ENCODE measurements at regions not wholly inside any gene's neighbourhood (a gene's known extent, or its start where the extent isn't known, plus 50 kb on each side); places are given as distances from the start of the nearest gene placed in this dataset.
"Not testable (repeated sequence)": the region's sequence is repeated elsewhere in the genome, so short reads cannot be mapped to it uniquely, and the experiment has no call there.

- no peak for DNase-seq
Observed at GRCh38 chr6:155883741-155884140, 428.1 kb upstream of the NOX3 start.

GRCh38 chr6:155883334-155883731, 427.7 kb upstream of the NOX3 start:
- DNase-seq, result no peak

- DNase-seq, result no peak
Observed at GRCh38 chr6:155882527-155883333, 427.1 kb upstream of the NOX3 start.

- DNase-seq, result no peak
Observed at GRCh38 chr6:155881826-155882526, 426.3 kb upstream of the NOX3 start.

GRCh38 chr6:155880900-155881299, 425.3 kb upstream of the NOX3 start:
- DNase-seq, result no peak

- DNase-seq, result no peak
Observed at GRCh38 chr6:155872961-155873360, 417.3 kb upstream of the NOX3 start.

- no peak for DNase-seq
Observed at GRCh38 chr6:155867682-155868081, 412.0 kb upstream of the NOX3 start.

GRCh38 chr6:155866676-155867390, 411.2 kb upstream of the NOX3 start:
- not testable (repeated sequence) for DNase-seq

- DNase-seq, result no peak
Observed at GRCh38 chr6:155861821-155862220, 406.2 kb upstream of the NOX3 start.

- DNase-seq, result not testable (repeated sequence)
Observed at GRCh38 chr6:155858906-155859305, 403.3 kb upstream of the NOX3 start.

- no peak for DNase-seq
Observed at GRCh38 chr6:155854787-155855186, 399.1 kb upstream of the NOX3 start.

GRCh38 chr6:155853011-155853410, 397.4 kb upstream of the NOX3 start:
- no peak for DNase-seq

GRCh38 chr6:155850408-155850841, 394.8 kb upstream of the NOX3 start:
- no peak for DNase-seq

- no peak for DNase-seq
Observed at GRCh38 chr6:155847711-155848110, 392.1 kb upstream of the NOX3 start.

GRCh38 chr6:155837474-155837873, 381.8 kb upstream of the NOX3 start:
- no peak for DNase-seq

GRCh38 chr6:155832596-155832995, 377.0 kb upstream of the NOX3 start:
- no peak for DNase-seq

GRCh38 chr6:155830531-155830930, 374.9 kb upstream of the NOX3 start:
- DNase-seq, result no peak

- no peak for DNase-seq
Observed at GRCh38 chr6:155829646-155830045, 374.0 kb upstream of the NOX3 start.

- DNase-seq, result no peak
Observed at GRCh38 chr6:155828989-155829388, 373.4 kb upstream of the NOX3 start.

- no peak for DNase-seq
Observed at GRCh38 chr6:155818698-155819097, 363.1 kb upstream of the NOX3 start.

GRCh38 chr6:155813548-155813947, 357.9 kb upstream of the NOX3 start:
- DNase-seq, result no peak

- no peak for DNase-seq
Observed at GRCh38 chr6:155807243-155807642, 351.6 kb upstream of the NOX3 start.

- DNase-seq, result no peak
Observed at GRCh38 chr6:155801046-155801445, 345.4 kb upstream of the NOX3 start.

GRCh38 chr6:155798876-155799275, 343.2 kb upstream of the NOX3 start:
- DNase-seq, result not testable (repeated sequence)

Measured in left hindlimb (tissue), 1 donor.